HG02840 (cell line): ENCODE measurements at regions not wholly inside any gene's neighbourhood (a gene's known extent, or its start where the extent isn't known, plus 50 kb on each side); places are given as distances from the start of the nearest gene placed in this dataset.
"Not testable (repeated sequence)": the region's sequence is repeated elsewhere in the genome, so short reads cannot be mapped to it uniquely, and the experiment has no call there.

Experiments
- ATAC-seq: cut with Tn5 transposase; IDR thresholded peaks from one replicate; pipeline ENCODE4 v1.9.1; 2021; ENCODE audit warnings: mild to moderate bottlenecking, moderate library complexity, moderate number of reproducible peaks; ENCODE audit not compliant: unreplicated experiment, low FRiP score

DNA sequence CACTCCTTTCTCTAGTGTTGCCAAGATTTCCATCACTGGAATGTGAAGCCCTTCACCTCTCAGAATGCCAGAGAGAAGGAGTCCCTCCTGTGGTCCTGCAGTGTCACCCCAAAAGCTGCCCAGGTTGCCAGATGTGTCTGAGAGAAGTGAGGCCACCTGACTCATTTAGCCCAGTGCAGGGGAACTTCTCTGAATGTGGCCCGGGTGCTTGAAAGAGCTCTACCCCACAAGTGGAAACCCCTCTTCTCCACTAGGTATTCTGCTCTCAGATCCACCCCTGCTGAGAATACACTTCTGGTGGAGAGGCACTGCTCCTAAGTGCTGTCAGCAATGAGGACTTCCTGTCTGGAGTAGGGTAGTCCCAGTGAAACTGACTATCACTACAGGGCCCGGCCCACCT, 334.8 kb downstream of the ANAPC1 start:
- not testable (repeated sequence) for ATAC-seq

DNA sequence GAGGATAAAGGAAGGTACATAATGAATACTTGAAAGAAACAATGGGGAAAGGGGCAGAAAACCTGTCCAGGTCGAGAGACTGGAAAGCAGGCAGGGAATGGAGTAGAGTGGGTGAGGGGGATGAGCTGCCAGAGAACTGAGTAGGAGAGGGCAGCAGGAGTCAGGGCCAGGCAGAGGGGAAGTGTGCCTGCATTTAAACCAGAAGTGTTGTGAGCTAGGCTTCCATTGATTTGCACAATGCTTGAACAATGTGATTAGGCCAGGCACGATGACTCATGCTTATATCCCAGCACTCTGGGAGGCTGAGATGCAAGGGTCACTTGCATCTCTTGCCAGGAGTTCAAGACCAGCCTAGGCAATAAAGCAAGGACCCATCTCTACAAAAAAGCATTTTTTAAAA, 332.6 kb downstream of the ANAPC1 start:
- not testable (repeated sequence) for ATAC-seq

- ATAC-seq, result not testable (repeated sequence)
These were observed 331.4 kb downstream of the ANAPC1 start for GRCh38 chr2:111552625-111553024.

DNA sequence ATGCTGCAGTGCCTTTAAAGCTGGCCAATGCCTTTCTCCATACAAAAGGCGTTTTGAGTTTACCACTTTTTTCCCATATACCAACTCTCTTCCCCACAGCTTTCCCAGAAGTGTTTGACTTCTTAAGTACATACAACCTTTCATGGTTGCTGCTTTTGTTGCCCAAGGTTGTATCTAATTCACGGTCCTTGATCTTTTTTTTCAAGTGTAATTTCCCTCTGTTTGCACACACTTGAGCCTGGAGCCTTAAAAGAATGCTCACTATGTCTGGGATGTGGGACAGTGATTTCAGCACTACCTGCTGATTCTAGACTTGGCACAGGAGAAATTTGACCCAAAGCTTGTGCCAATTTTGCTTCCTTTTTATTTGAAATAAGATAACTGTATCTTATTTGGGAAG, 324.7 kb downstream of the ANAPC1 start:
- not testable (repeated sequence) for ATAC-seq

GRCh38 chr2:111559814-111560213, 324.2 kb downstream of the ANAPC1 start:
- not testable (repeated sequence) for ATAC-seq

DNA sequence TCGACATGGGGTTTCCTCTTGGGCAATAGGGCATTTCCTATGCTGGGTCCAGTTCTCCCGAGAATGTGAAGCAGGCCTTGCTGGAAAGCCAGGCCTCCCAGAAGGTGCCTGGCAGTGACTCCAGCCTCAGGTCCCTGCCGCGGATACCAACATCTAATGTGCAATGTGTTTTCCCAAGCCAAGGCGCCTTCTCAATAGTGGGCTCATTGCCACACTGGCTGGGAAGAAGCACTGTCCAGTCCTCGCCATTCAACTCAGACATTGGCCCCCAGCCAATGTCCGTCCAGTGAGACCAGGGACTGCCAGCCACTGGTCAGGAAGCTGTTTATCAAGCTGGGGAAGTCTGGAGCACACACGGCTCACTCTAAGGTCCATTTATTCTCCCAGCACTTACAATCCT, 317.9 kb downstream of the ANAPC1 start:
- ATAC-seq, result not testable (repeated sequence)

DNA sequence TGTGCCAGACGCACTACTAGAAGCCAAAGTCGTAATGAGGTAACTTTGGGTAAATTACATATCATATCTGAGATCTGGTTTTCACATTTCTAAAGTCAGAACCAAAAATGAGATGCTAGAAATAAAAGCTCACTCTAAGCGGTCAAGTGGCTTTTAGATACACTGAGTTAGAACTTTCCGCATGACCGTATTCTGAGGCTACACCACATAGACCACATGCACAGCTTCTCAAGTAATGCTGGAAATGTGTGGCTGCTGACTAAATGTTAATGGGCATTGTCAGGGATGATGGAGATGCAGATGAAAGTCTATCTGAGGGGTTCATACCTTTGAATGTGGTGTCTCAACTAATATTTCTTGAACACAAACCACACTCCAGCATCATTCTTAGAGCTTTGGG, 316.8 kb downstream of the ANAPC1 start:
- not testable (repeated sequence) for ATAC-seq

DNA sequence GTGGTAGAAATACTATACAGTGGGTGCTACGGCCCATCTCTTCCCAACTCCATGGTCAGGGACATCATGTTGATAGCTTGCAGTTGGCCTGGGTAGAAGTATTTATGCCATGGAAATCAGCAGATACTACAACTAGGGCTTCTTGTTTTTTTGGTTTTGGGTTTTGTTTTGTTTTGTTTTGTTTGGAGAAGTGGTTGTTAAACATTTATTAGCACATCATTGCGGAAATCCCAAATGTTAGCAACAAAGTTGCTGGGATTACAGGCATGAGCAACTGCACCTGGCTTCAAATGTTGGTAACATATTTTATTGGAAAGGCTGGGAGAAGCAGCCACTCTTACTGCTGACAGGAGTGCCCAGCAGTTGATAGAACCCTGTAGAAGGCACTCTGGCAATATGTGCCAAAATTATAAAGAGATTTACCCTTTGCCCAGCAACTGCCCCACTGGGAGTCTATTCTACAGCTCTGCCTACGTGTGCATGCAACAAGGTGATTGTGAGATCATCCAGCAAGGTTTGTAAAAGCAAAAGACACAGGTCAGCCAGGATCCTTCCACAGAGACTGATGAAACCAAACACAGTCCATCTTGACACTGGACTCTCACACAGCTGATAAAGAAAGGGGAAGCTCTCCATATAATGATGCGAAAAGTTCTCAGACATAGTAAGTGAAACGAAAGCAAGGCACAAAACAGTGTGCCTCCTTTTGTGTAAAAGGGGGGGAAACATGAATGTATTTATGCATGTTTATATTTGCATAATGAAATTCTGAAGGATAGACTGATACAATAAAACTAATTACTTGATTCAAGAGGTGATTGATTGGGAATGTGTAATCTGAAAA, 314.4 kb downstream of the ANAPC1 start:
- ATAC-seq, result not testable (repeated sequence)

- ATAC-seq, result not testable (repeated sequence)
These were observed 313.5 kb downstream of the ANAPC1 start for GRCh38 chr2:111570300-111571114.

DNA sequence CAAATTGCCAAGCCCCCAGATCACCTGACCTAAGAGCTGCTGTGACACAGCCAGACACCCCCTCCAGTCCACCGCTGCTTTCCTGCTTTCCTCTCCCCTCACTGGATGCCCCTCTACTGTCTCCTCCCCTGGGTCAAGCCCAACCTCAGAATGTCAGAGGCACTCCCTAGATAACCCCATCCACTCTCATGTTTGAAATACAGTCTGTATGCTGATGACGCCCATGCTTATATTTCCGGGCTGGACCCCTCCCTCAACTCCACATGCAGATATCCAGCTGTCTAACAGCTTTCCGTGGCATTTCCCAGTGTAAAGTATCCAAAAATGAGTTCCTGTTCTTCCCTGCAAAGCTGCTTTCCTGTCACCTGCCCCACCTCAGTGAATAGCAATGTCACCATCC, 309.2 kb downstream of the ANAPC1 start:
- not testable (repeated sequence) for ATAC-seq

- ATAC-seq, result not testable (repeated sequence)
These were observed 306.7 kb downstream of the ANAPC1 start for GRCh38 chr2:111577154-111577885.

- not testable (repeated sequence) for ATAC-seq
These were observed 304.4 kb downstream of the ANAPC1 start for GRCh38 chr2:111579500-111580134.

- ATAC-seq, result not testable (repeated sequence)
These were observed 303.4 kb downstream of the ANAPC1 start for GRCh38 chr2:111580616-111581015.

GRCh38 chr2:111582090-111582489, 301.9 kb downstream of the ANAPC1 start:
- not testable (repeated sequence) for ATAC-seq

DNA sequence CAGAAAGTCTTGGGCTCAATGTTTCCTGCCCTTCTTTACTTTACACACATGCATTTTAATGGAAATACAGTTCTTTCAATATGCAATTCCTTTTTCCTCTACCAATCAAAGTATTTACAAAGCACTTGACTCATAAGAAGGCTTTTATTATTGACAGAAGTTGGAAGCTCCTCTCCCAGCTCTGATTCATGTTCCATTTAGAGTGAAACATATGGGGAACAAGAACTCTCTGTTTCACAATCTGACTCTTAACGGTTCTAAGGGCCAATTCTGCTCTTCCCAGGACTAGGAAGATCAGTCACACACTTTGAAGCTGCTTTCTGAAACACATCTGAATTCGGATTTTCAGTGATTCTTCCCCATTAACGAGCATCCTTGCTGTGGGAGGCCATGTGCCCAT, 300.5 kb downstream of the ANAPC1 start:
- ATAC-seq, result not testable (repeated sequence)

DNA sequence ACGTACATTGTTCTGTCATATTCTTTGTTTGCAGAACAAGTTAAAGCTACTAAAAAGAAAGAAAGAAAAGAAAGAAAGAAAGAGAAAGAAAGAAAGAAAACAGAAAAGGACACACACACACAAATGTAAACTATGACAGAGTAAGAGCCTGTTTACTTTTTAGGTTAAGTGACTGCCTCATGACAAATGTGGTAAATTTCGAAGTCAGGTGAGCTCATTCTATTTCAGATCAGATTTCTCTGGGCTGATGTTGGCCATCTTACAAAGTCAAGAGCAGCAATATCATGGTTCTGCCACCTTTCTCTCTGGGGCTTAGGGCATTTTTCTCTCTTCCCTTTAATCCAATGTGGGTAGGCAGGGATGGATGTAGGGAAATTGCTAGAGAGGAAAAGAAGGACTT, 299.5 kb downstream of the ANAPC1 start:
- ATAC-seq, result not testable (repeated sequence)

DNA sequence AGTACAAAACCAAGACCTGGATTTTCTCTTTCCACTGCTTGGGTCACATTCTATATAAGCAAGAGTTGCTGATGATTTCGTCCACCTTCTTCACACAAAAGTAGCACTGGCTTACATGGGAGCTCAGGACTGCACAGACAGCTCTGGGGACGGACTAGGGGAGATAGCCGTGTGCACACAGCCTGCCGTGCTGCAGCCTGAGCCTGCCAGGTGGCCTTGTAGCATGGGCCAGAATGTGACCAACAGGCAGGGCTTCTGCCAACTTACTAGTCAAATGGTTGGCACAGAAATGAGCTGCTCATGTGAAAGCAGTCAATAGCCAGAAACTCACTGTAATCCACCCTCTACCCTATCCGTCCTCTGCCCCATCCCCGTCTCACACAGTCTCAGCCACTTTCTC, 299.0 kb downstream of the ANAPC1 start:
- not testable (repeated sequence) for ATAC-seq

DNA sequence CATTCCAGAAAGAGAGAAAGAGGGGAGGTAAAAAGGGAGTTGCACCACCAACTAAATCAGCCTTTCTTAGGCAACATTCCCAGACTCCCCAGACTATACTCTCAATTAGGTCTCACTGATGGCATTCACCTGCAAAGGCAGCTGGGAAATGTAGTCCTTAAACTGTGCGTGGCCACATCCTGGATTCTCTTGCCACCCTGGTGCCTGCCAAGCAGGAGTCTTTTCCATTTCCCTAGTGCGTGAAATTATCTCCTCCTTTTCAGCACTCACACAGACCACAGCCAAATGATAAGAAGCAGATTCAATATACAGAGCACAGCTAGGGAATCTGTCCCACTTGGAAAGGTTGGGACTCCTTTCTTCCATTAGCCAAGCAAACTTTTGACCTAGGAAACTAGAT, 298.0 kb downstream of the ANAPC1 start:
- not testable (repeated sequence) for ATAC-seq

DNA sequence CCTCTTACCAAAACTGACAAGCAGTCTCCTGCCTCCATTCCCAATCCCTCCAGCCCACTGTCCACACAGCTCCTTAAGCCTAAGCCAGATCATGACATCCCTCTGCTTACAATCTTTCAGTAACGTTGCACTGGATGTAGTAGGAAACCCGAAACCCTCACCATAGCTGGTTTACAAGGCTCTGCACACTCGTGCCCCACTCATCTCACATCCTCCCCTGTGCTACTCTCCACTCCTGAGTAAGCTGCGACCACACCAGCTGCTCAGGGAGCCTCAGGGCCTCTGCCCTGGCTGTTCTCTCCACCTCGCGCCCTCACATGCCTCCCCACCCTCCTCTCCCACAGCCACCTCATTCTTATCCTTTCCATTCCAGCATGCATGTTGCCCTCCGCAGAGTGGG, 288.9 kb downstream of the ANAPC1 start:
- not testable (repeated sequence) for ATAC-seq
